Spleen (tissue), 7 donors: ENCODE measurements at regions not wholly inside any gene's neighbourhood (a gene's known extent, or its start where the extent isn't known, plus 50 kb on each side); places are given as distances from the start of the nearest gene placed in this dataset.

Experiments
- POLR2A ChIP-seq, 3 donors: fragments of 450-650 bp; IDR thresholded peaks; one replicate each; pipeline ENCODE4 v1.5.1; 2017; ENCODE audit warnings: antibody characterized with exemption in 3 of 3, mild to moderate bottlenecking in 1 of 3
- POLR2AphosphoS5 ChIP-seq, 3 donors: sonication (generic); formaldehyde crosslinking; IDR thresholded peaks; one replicate each; pipeline ENCODE4 v1.5.1; 2017; ENCODE audit warnings: antibody characterized with exemption in 3 of 3
- TF ChIP-seq, protein P1 (sequence below), 11 experiments: fragments of 200-600 bp in 7 of 11; fragments of 450-650 bp in 4 of 11; sonication (generic) in 4 of 11; IDR thresholded peaks in 8 of 11; conservative IDR thresholded peaks in 3 of 11; 1 replicate in 7 of 11; 2 replicates in 4 of 11; pipeline versions ENCODE4 v1.4.0 to v1.8.0; 2016 to 2021; ENCODE audit warnings: antibody characterized with exemption in 11 of 11, inconsistent platforms in 4 of 11, mild to moderate bottlenecking in 1 of 11
- donor health status: DM: no; HTN: no; CAD: no; lungs with moderate emphysema.
- donor health status: DM: no; HTN: no; CAD: no.
- donor health status: DM: no; HTN: no; CAD: no.

DNA sequence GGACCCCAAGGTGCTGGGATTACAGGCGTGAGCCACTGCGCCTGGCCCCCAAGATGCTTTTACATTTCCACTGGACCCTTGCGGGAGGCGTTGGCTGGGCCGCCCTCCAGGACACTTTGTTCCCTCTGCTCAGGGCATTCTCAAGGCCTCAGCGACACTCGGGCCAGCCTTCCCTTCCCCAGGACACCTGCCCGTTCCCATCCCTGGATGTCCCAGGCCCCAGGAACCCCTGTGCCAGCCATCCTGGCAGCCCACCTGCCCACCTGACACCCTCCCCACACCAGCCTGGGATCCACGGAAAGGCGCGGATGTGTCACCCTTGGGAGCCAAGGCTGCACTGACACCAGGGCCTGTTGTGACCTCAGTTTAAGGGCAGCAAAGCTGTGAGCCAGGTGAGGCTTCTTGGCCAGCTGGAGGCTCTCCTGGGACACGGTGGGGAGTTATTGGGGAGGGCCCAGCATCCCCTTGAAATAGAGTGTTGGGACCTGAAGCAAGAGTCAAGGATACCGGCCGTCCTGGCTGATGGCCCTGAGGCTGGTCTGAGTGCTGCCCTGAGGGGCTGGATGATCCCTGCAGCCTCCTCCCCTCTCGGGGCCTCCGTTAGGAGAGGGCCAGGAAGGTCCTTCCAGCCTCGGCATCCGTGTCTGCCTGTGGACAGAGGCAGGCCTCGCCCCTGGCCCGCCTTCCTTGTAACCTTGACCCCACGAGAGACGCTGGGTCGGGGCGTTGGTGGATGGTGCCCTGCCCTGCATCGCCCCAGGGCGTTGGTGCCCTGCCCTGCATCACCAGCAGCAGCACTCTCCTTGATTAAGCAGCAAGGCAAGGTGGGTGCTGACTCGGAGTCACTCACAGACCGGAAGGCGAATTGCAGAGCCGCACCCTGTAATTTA, 84.2 kb upstream of the BHLHE23 start:
- TF ChIP-seq, protein P1, sequence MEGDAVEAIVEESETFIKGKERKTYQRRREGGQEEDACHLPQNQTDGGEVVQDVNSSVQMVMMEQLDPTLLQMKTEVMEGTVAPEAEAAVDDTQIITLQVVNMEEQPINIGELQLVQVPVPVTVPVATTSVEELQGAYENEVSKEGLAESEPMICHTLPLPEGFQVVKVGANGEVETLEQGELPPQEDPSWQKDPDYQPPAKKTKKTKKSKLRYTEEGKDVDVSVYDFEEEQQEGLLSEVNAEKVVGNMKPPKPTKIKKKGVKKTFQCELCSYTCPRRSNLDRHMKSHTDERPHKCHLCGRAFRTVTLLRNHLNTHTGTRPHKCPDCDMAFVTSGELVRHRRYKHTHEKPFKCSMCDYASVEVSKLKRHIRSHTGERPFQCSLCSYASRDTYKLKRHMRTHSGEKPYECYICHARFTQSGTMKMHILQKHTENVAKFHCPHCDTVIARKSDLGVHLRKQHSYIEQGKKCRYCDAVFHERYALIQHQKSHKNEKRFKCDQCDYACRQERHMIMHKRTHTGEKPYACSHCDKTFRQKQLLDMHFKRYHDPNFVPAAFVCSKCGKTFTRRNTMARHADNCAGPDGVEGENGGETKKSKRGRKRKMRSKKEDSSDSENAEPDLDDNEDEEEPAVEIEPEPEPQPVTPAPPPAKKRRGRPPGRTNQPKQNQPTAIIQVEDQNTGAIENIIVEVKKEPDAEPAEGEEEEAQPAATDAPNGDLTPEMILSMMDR (IDR thresholded peaks at IDR 0.05 in 8 of 11, conservative IDR thresholded peaks at IDR 0.05 in 3 of 11) = no peak
- no peak for TF ChIP-seq POLR2A (IDR thresholded peaks at IDR 0.05)
- TF ChIP-seq POLR2AphosphoS5 (IDR thresholded peaks at IDR 0.05) = no peak
